ENCODE measurements at regions not wholly inside any gene's neighbourhood (a gene's known extent, or its start where the extent isn't known, plus 50 kb on each side); places are given as distances from the start of the nearest gene placed in this dataset.
"Not testable (repeated sequence)": the region's sequence is repeated elsewhere in the genome, so short reads cannot be mapped to it uniquely, and the experiment has no call there.

GRCh38 chr7:65809982-65810288 lies 62.9 kb upstream of the VKORC1L1 start:
- ATAC-seq (replicated peaks; ENCODE audit: extremely low read depth, poor library complexity, severe bottlenecking): no peak
- Mint-ChIP-seq H3K27ac (ENCODE audit: low read depth) (no peak overlapping the region), H3K9me3 (no peaks in the 10 kb centered on the region), H3K4me3 (no peak overlapping the region), H3K4me1 (no peaks in the 10 kb centered on the region), H3K36me3 (ENCODE audit: insufficient read depth) (no peaks in the 10 kb centered on the region), H3K27me3 (no peaks in the 10 kb centered on the region)
- DNase-seq (ENCODE audit: low spot score in 2 of 2): no peak

GRCh38 chr7:65812281-65812680 lies 60.6 kb upstream of the VKORC1L1 start:
- Mint-ChIP-seq H3K36me3 (ENCODE audit: insufficient read depth) (no peaks in the 10 kb centered on the region), H3K4me1 (no peaks in the 10 kb centered on the region), H3K27me3 (no peaks in the 10 kb centered on the region), H3K9me3 (no peaks in the 10 kb centered on the region), H3K27ac (ENCODE audit: low read depth) (no peak overlapping the region), H3K4me3 (no peak overlapping the region)
- ATAC-seq (replicated peaks; ENCODE audit: extremely low read depth, poor library complexity, severe bottlenecking): no peak
- DNase-seq (ENCODE audit: low spot score in 2 of 2): no peak

- H3K27ac Mint-ChIP-seq (ENCODE audit: low read depth); DNase-seq (ENCODE audit: low spot score in 2 of 2); H3K36me3 Mint-ChIP-seq (ENCODE audit: insufficient read depth); H3K27me3 Mint-ChIP-seq; H3K9me3 Mint-ChIP-seq; H3K4me3 Mint-ChIP-seq; H3K4me1 Mint-ChIP-seq; ATAC-seq (replicated peaks; ENCODE audit: extremely low read depth, poor library complexity, severe bottlenecking): not testable (repeated sequence)
These were observed 58.2 kb upstream of the VKORC1L1 start for GRCh38 chr7:65814556-65815167.

GRCh38 chr7:65820287-65820950 lies 52.5 kb upstream of the VKORC1L1 start:
- DNase-seq (ENCODE audit: low spot score in 2 of 2) (no peak), ATAC-seq (replicated peaks; ENCODE audit: extremely low read depth, poor library complexity, severe bottlenecking) (no peak)
- Mint-ChIP-seq H3K9me3 (no peaks in the 10 kb centered on the region), H3K36me3 (ENCODE audit: insufficient read depth) (no peaks in the 10 kb centered on the region), H3K27ac (ENCODE audit: low read depth) (no peak overlapping the region), H3K4me3 (no peak overlapping the region), H3K4me1 (no peaks in the 10 kb centered on the region), H3K27me3 (no peaks in the 10 kb centered on the region)
